Esophagus muscularis mucosa (tissue), 4 donors: ENCODE measurements at regions not wholly inside any gene's neighbourhood (a gene's known extent, or its start where the extent isn't known, plus 50 kb on each side); places are given as distances from the start of the nearest gene placed in this dataset.
"Not testable (repeated sequence)": the region's sequence is repeated elsewhere in the genome, so short reads cannot be mapped to it uniquely, and the experiment has no call there.

ENCODE experiments used
- DNase-seq: peaks from one replicate; pipeline ENCODE4 v3.0.0-alpha.2; 2017; ENCODE audit errors: extremely low spot score
- H3K27ac ChIP-seq, 4 donors: fragments of 200-600 bp; sonication (generic); replicated peaks in 1 of 4; 1 replicate in 3 of 4; 2 replicates in 1 of 4; pipeline ENCODE4 v1.5.1; 2016 to 2019; ENCODE audit warnings: mild to moderate bottlenecking in 1 of 4
- H3K27me3 ChIP-seq, 4 donors: fragments of 200-600 bp; sonication (generic); one replicate each; pipeline versions ENCODE4 v1.5.1 to v1.6.0; 2016 to 2019
- H3K36me3 ChIP-seq, 4 donors: fragments of 200-600 bp; sonication (generic); one replicate each; pipeline ENCODE4 v1.5.1; 2016 to 2019
- H3K4me1 ChIP-seq, 4 donors: fragments of 200-600 bp; sonication (generic); one replicate each; pipeline ENCODE4 v1.5.1; 2016 to 2019
- H3K4me3 ChIP-seq, 4 donors: fragments of 200-600 bp; sonication (generic); 1 replicate in 2 of 4; 2 replicates in 2 of 4; pipeline ENCODE4 v1.5.1; 2016 to 2019; ENCODE audit warnings: mild to moderate bottlenecking in 4 of 4, moderate library complexity in 1 of 4
- H3K9me3 ChIP-seq, 4 donors: fragments of 200-600 bp; sonication (generic); 1 replicate in 3 of 4; 2 replicates in 1 of 4; pipeline ENCODE4 v1.5.1; 2016 to 2019
- CTCF ChIP-seq, 3 experiments: fragments of 200-600 bp in 2 of 3; fragments of 450-650 bp in 1 of 3; sonication (generic) in 2 of 3; IDR thresholded peaks; one replicate each; pipeline ENCODE4 v1.5.1; 2017 to 2019; ENCODE audit warnings: antibody characterized with exemption in 3 of 3, mild to moderate bottlenecking in 2 of 3, moderate library complexity in 1 of 3
- EP300 ChIP-seq: sonication (generic); formaldehyde crosslinking; IDR thresholded peaks from one replicate; pipeline ENCODE4 v1.6.1; 2017; ENCODE audit warnings: antibody characterized with exemption
- POLR2A ChIP-seq: fragments of 450-650 bp; IDR thresholded peaks from one replicate; pipeline ENCODE4 v1.6.1; 2017; ENCODE audit warnings: antibody characterized with exemption, moderate library complexity, mild to moderate bottlenecking, low read depth
- POLR2AphosphoS5 ChIP-seq, 2 donors: sonication (generic); formaldehyde crosslinking; IDR thresholded peaks; one replicate each; pipeline ENCODE4 v1.6.1; 2017; ENCODE audit warnings: antibody characterized with exemption in 2 of 2
- WGBS: methylation state at CpG from one replicate; pipeline ENCODE4 v1.1.5; 2018; 5-methylcytosine and 5-hydroxymethylcytosine counted together
- intact Hi-C: fragments of 100-400 bp; cut with DNase I; formaldehyde crosslinking; loops from one replicate; pipeline ENCODE4 v1.15.1; 2023

GRCh38 chr3:115204475-115204874, 57.4 kb upstream of the ZBTB20 start:
- no peak for DNase-seq
- Histone ChIP-seq H3K36me3 (no peaks in the 10 kb centered on the region), H3K27ac (no peak overlapping the region), H3K4me1 (no peaks in the 10 kb centered on the region), H3K4me3 (no peak overlapping the region), H3K9me3 (no peaks in the 10 kb centered on the region), H3K27me3 (no peaks in the 10 kb centered on the region)
- intact Hi-C loops, result no loop called here
- TF ChIP-seq EP300 (no peak), POLR2AphosphoS5 (IDR thresholded peaks at IDR 0.05) (no peak)

DNA sequence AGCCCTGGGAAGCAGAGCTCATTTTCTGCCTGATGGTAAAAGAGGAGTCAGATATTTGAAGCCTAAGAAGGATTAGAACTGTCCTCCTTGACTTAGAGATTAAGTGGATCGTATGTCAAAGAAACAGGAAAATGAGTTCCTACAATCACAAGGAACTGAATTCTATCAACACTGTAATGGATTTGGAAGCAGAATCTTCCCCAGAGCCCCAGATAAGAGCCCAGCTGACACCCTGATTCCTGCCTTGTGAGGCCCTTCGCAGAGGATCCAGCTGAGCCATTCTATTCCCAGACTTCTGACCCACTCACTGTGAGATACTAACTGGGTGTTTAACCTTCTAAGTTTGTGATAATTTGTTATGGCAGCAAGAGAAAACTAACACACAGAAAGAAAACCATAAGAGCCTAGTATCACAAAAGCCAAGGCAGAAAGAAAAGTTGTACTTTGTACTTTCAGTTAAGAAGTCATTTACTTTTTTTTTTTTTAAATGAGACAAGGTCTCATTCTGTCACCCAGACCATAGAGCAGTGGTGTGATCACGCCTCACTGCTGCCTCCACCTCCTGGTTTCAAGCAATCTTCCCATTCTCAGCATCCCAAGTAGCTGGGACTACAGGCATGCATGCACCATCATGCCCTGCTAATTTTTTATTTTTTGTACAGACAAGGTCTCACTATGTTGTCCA, 61.1 kb upstream of the ZBTB20 start:
- TF ChIP-seq POLR2A (no peak), POLR2AphosphoS5 (IDR thresholded peaks at IDR 0.05) (no peak), CTCF (IDR thresholded peaks at IDR 0.05) (no peak), EP300 (no peak)
- intact Hi-C loops, result no loop called here
- Histone ChIP-seq H3K4me1 (no peaks in the 10 kb centered on the region), H3K27me3 (no peaks in the 10 kb centered on the region), H3K9me3 (no peaks in the 10 kb centered on the region), H3K4me3 (no peak overlapping the region), H3K27ac (no peak overlapping the region), H3K36me3 (no peaks in the 10 kb centered on the region)
- no peak for DNase-seq
- WGBS, result 95% methylated on average over 3 of the region's 3 CpGs

- Histone ChIP-seq H3K4me3 (no peak overlapping the region), H3K27me3 (no peaks in the 10 kb centered on the region), H3K9me3 (no peaks in the 10 kb centered on the region), H3K36me3 (no peaks in the 10 kb centered on the region), H3K27ac (no peak overlapping the region), H3K4me1 (no peaks in the 10 kb centered on the region)
- intact Hi-C loops, result loop anchor here (10.0 kb wide), 2 partner anchors 573 to 603 kb away; no protein-coding TSS in a partner anchor
- no peak for DNase-seq
- TF ChIP-seq POLR2AphosphoS5 (IDR thresholded peaks at IDR 0.05), result no peak
- TF ChIP-seq CTCF (IDR thresholded peaks at IDR 0.05), result no peak
- TF ChIP-seq POLR2A, result no peak
- TF ChIP-seq EP300, result no peak
- WGBS, result 69% methylated on average over 4 of the region's 4 CpGs
These were observed 64.9 kb upstream of the ZBTB20 start for GRCh38 chr3:115211810-115212492.

GRCh38 chr3:115212615-115213014, 65.5 kb upstream of the ZBTB20 start:
- Histone ChIP-seq H3K4me3 (no peak overlapping the region), H3K9me3 (no peaks in the 10 kb centered on the region), H3K27ac (no peak overlapping the region), H3K27me3 (no peaks in the 10 kb centered on the region), H3K4me1 (peaks cover 0 to 3% (median under 1%) of the 10 kb centered on the region in 4 donors), H3K36me3 (no peaks in the 10 kb centered on the region)
- TF ChIP-seq EP300, result no peak
- TF ChIP-seq POLR2AphosphoS5 (IDR thresholded peaks at IDR 0.05), result no peak
- TF ChIP-seq POLR2A, result no peak
- no peak for TF ChIP-seq CTCF (IDR thresholded peaks at IDR 0.05)
- intact Hi-C loops, result loop anchor here (10.0 kb wide), 2 partner anchors 572 to 602 kb away; no protein-coding TSS in a partner anchor
- DNase-seq, result no peak

GRCh38 chr3:115213052-115213451, 66.0 kb upstream of the ZBTB20 start:
- intact Hi-C loops, result loop anchor here (10.0 kb wide), 2 partner anchors 572 to 602 kb away; no protein-coding TSS in a partner anchor
- not testable (repeated sequence) for H3K4me1 ChIP-seq, H3K27me3 ChIP-seq, H3K9me3 ChIP-seq, DNase-seq, H3K27ac ChIP-seq, H3K36me3 ChIP-seq, H3K4me3 ChIP-seq
- WGBS, result 83% methylated on average over 8 of the region's 8 CpGs
